ENCODE measurements at regions not wholly inside any gene's neighbourhood (a gene's known extent, or its start where the extent isn't known, plus 50 kb on each side); places are given as distances from the start of the nearest gene placed in this dataset.

- Mint-ChIP-seq H3K9me3 (peaks cover 22% of the 10 kb centered on the region), H3K36me3 (0 out of 2 replicates have a peak, but pooled peaks cover 2% of the 10 kb centered on the region), H3K4me1 (peaks cover 17% of the 10 kb centered on the region), H3K27me3 (ENCODE audit: low read depth) (no peaks in the 10 kb centered on the region), H3K27ac (no peak overlapping the region), H3K4me3 (no peak overlapping the region)
- CTCF ChIA-PET: no interaction called here
- DNase-seq (ENCODE audit: low spot score): no peak
- no peak for ATAC-seq
- POLR2A ChIA-PET: no interaction called here
- TF ChIP-seq SP1 (CRISPR knock-in tag; conservative IDR thresholded peaks at IDR 0.05): no peak
- TF ChIP-seq ARID4B (CRISPR knock-in tag; IDR thresholded peaks at IDR 0.05; ENCODE audit: borderline replicate concordance): no peak
- no peak for TF ChIP-seq NFYB (CRISPR knock-in tag; conservative IDR thresholded peaks at IDR 0.05; ENCODE audit: low read depth)
- TF ChIP-seq NFE2L1 (CRISPR knock-in tag; IDR thresholded peaks at IDR 0.05): no peak
- no peak for TF ChIP-seq ZMAT4 (CRISPR knock-in tag; IDR thresholded peaks at IDR 0.05)
- TF ChIP-seq FOXJ3 (CRISPR knock-in tag; IDR thresholded peaks at IDR 0.05; ENCODE audit: borderline replicate concordance): no peak
- no peak for TF ChIP-seq CDX4 (CRISPR knock-in tag; IDR thresholded peaks at IDR 0.05; ENCODE audit: borderline replicate concordance)
- no peak for TF ChIP-seq ETV6 (CRISPR knock-in tag; IDR thresholded peaks at IDR 0.05)
- TF ChIP-seq NR1H2 (CRISPR knock-in tag; IDR thresholded peaks at IDR 0.05): no peak
- TF ChIP-seq RORB (CRISPR knock-in tag; IDR thresholded peaks at IDR 0.05): no peak
- TF ChIP-seq TEAD4 (CRISPR knock-in tag; IDR thresholded peaks at IDR 0.05): no peak
- TF ChIP-seq CBFB (CRISPR knock-in tag; IDR thresholded peaks at IDR 0.05; ENCODE audit: low read depth): no peak
- no peak for TF ChIP-seq ESRRA (CRISPR knock-in tag; IDR thresholded peaks at IDR 0.05; ENCODE audit: borderline replicate concordance)
- TF ChIP-seq HMGA2 (CRISPR knock-in tag; IDR thresholded peaks at IDR 0.05): no peak
- no peak for TF ChIP-seq ATF3 (CRISPR knock-in tag; conservative IDR thresholded peaks at IDR 0.05)
- no peak for TF ChIP-seq NR2C2 (CRISPR knock-in tag; IDR thresholded peaks at IDR 0.05)
- no peak for TF ChIP-seq NR3C1 (CRISPR knock-in tag; conservative IDR thresholded peaks at IDR 0.05; ENCODE audit: low read depth)
Measured at GRCh38 chr3:89859757-89860156, 752.3 kb downstream of the EPHA3 start.

- Mint-ChIP-seq H3K27ac (no peak overlapping the region), H3K9me3 (peaks cover 9% of the 10 kb centered on the region), H3K27me3 (ENCODE audit: low read depth) (no peaks in the 10 kb centered on the region), H3K4me1 (no peaks in the 10 kb centered on the region), H3K36me3 (0 out of 2 replicates have a peak, but pooled peaks cover 4% of the 10 kb centered on the region), H3K4me3 (no peak overlapping the region)
- ChIA-PET POLR2A (no interaction called here), CTCF (no interaction called here)
- DNase-seq (ENCODE audit: low spot score) (no peak), ATAC-seq (no peak)
- TF ChIP-seq ZNF512 (CRISPR knock-in tag; IDR thresholded peaks at IDR 0.05; ENCODE audit: borderline replicate concordance): no peak
Measured at GRCh38 chr3:89867286-89867685, 759.9 kb downstream of the EPHA3 start.

All from WTC11 (cell line).